ENCODE measurements at regions not wholly inside any gene's neighbourhood (a gene's known extent, or its start where the extent isn't known, plus 50 kb on each side); places are given as distances from the start of the nearest gene placed in this dataset.
"Not testable (repeated sequence)": the region's sequence is repeated elsewhere in the genome, so short reads cannot be mapped to it uniquely, and the experiment has no call there.

- DNase-seq: not testable (repeated sequence)
These were observed 51.8 kb upstream of the SLC39A8 start for GRCh38 chr4:102397056-102397455.

GRCh38 chr4:102399021-102399420 lies 53.7 kb upstream of the SLC39A8 start:
- DNase-seq: no peak

DNA sequence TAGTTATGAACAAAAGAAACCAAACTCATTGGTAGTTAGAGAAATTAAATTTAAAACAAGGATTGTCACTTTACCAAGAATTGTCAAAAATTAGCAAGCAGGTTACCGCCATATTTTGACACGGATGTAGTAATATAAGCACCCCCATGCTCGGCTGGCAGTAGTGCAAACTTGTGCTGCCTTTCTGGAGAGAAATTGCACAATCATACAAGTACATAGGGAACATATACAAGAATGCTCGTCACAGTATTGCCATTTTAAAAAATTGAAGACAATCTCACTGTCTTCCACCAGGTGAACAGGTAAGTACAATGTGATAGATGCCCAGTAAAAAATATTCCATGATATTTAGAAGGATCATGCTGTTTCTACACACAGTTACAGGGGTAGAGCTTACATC lies 55.6 kb upstream of the SLC39A8 start:
- DNase-seq: no peak

- no peak for DNase-seq
These were observed 56.9 kb upstream of the SLC39A8 start for GRCh38 chr4:102402223-102402622.

GRCh38 chr4:102403116-102403515 lies 57.8 kb upstream of the SLC39A8 start:
- no peak for DNase-seq

DNA sequence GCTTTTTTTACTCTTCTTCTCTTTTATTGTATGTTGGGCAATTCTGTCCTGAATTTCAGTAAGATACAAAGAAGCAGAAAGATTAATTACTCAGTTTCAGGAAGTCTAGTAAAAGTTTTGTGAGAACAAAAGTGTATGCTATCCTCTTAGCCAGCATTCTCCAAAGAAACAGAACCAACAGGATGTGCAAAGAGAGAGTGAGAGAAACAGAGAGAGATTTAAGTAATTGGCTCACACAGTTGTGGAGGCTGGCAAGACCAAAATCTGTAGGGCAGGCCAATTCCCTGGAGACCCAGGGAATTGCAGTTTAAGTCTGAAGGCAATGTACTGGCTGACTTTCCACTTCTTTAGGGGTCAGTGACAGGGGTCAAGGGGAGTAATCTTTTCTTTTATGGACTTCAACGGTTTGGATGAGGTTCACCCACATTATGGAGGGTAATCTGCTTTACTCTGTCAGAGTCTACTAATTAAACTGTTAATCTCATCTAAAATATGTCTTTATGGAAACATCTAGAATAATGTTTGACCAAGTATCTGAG lies 59.2 kb upstream of the SLC39A8 start:
- no peak for DNase-seq

- no peak for DNase-seq
These were observed 60.6 kb upstream of the SLC39A8 start for GRCh38 chr4:102405821-102406401.

DNA sequence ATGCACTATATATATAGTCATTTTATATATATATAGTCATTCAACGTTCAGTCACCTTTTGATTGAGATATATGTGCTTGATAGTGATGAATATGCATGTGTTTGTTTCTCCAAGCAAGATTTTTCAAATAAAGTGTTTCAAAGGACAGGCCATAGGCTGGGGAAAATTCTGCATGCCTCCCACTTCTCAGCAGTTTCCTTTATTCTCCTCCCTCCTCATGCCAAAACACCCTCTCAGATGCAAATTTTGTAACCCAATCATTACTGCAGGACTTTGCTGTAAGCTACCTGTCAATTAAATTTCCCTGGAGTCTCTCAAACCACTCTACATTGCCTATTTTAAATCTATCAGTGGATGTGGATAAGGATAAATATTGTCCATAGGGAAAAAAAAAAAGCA lies 65.6 kb upstream of the SLC39A8 start:
- not testable (repeated sequence) for DNase-seq

GRCh38 chr4:102411408-102411807 lies 66.1 kb upstream of the SLC39A8 start:
- no peak for DNase-seq

DNA sequence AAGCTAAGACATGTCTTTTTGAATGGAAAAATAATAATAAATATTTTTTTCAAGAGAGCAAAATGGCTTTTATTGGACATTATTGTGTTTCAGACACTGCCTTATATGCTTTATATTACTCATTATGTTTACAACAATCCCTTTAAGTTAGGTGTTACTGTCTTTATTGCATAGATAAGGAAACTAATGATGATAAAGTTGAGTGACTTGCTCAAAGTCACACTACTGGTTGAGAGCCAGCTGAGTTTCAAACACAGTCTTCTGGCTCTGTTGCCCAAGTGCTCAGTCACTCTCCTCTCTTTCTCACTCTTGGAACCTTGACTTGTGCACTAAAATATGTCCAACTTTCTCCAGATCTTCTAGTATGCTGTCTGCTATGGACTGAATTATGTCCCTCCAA lies 71.5 kb upstream of the SLC39A8 start:
- DNase-seq: no peak

- no peak for DNase-seq
These were observed 75.5 kb upstream of the SLC39A8 start for GRCh38 chr4:102420563-102421398.

GRCh38 chr4:102422843-102423242 lies 77.6 kb upstream of the SLC39A8 start:
- DNase-seq: no peak

DNA sequence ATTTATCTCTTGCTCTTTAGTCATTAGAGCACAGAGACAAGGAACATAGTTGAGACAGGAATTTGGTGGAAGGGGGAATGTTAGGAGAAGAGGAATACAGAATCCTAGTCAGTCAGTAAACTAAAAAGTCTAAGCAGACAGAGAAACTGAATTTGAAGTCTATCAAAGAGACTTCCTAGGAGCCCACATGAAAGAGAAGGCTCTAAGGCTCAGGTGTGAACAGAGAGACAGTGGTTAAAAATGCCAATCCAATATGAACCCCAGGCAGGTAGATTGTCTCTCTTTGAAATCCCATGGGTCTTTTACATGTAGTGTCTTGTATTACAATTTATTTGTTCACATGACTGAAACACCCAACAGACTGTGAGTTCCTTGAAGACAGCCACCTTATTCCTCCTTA lies 77.8 kb upstream of the NFKB1 start:
- no peak for DNase-seq

DNA sequence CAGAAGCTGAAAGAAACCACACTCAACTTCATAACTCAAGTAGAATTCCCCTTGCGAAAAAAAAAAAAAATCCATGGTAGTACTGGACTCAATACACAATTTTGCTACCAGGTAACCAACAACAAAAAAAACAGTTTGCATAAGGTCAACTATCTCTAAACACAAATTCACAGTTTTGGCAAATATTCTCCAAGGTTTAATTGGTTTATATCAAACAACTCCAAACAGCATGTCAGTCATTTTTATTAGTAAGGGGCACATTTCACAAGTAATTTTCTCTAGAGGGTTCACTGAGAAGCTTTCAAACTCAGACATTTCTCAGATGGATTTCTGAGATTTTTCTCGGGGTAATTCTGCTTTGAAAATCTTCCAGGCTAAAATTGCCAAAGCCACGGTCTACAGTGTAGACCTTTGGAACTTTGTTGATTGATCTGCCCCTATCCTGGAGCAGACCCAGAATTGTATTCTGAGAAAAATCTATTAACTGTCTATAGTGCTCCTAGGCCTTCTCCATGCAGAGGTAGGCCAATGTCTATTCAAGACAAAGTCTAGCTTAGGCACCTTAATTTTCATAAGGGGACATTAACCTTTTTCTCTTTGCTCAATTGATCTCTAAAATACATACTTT lies 73.7 kb upstream of the NFKB1 start:
- no peak for DNase-seq

DNA sequence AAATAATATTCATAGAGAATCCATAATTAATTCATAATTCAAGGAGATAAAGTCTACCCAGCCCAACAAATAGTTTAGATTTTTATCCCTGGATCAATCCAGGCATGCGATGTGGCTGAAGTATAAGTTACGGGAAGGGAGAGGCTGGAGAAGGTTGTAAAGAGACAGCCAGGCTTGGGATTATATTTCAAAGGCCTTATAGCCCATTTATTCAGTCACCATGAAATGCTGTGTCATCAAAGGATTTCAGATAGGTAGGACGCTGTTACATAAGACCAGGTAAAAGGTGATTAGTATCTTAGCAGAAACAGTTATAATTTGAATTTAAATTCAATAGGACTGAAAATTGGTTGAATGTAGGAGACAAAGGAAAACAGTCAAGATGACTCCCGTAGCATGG lies 73.0 kb upstream of the NFKB1 start:
- no peak for DNase-seq

DNA sequence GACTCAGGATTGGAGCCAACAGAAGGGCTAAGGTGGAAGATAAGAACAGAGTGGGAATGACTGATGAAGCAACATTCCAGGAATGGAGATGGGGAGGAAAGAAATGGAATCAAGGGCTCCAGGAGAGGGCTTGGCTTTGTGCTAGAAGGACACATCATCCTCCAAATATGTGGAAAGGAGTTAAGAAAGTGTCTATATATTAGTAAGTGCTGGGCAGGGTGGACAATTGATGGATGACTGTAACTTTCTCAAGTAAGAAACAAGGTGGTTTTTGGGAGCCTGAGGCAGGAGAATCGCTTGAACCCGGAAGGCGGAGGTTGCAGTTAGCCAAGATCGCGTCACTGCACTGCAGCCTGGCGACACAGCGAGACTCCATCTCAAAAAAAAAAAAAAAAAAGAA lies 71.6 kb upstream of the NFKB1 start:
- no peak for DNase-seq

DNA sequence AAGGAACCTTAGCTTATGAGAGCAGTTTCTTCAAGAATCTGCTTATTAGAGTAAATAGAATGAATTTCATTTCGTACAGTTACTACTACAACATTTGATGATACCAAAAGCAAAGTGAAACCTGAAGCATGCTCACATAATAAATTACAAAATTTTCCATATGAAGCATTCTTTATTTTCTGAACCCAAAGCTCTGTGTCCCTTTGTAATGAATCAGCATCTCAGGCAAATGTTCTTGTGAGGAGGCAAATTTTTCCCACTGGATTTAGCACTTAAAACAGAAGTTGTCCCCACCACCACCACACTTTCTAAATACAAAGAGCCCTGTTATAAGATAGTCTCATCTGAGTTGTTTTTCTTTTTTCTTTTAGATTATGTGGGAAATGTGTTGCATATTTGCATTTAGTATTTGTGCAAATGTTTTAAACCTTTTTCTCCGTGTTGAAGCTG lies 70.7 kb upstream of the NFKB1 start:
- DNase-seq: no peak

GRCh38 chr4:102431608-102431961 lies 69.6 kb upstream of the NFKB1 start:
- no peak for DNase-seq

GRCh38 chr4:102437111-102437510 lies 64.0 kb upstream of the NFKB1 start:
- DNase-seq: no peak

- DNase-seq: no peak
These were observed 62.5 kb upstream of the NFKB1 start for GRCh38 chr4:102438396-102439235.

DNA sequence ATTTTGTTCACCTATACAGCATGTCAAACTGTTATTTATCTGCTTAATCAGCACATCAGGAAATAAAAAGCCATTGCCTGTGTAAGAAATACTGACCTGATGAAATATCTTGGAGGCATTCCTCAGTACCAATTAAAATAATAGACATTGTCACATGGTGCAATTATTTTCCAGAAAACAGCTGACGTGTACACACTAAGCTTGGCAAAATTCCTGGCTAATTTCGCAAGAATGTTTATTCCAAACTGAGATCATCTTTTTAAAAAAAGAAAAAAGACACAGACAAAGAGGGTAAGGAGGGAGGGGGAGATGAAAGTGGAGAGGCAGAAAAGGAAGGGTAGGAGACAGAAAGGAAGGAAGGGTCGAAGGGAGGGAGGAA lies 61.9 kb upstream of the NFKB1 start:
- DNase-seq: no peak

DNA sequence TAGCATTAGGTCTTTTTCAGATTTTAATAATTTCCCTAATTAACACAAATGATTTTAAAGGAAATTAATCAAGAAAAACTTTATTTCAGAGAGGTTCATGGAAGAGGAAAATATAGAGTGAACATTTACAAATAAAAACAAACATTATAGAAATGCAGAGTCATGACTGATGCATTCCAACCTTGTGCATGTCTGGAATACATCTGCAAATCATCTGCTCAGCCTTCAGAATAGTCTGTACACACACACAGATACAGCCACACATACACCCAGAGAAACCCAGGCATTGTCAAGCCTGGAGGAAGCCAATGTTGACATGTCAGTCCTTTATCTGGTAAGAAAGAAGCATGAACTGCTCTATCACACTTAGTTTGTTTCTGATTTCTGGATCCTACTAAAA lies 61.3 kb upstream of the NFKB1 start:
- no peak for DNase-seq

DNA sequence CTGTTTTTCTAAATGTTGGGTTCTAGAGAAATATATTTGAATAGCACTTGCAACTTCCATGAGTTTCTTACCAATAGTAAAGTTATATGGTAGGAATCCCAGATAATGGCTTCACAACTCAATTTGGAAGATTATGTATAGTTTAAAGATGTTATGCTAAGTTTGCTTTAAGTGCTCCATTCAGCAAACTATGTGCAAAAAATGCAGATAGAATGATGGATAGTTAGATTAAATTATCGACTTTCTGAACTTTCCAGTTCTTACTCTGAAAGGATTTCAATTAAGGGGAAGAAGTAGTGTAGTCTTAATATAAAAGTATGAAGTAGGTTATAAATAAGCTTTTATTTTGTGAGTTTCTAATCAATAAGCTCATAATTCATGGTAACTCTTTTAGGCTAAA lies 60.7 kb upstream of the NFKB1 start:
- DNase-seq: no peak

All from occipital lobe (tissue), 1 donor.